Mesendoderm (in vitro differentiated cells): ENCODE measurements at regions not wholly inside any gene's neighbourhood (a gene's known extent, or its start where the extent isn't known, plus 50 kb on each side); places are given as distances from the start of the nearest gene placed in this dataset.

Experiments used
- DNase-seq: peaks from one replicate; pipeline ENCODE4 v3.0.0; 2013
- H2AK5ac ChIP-seq: 2 replicates; pipeline ENCODE4 v1.6.1; 2013; ENCODE audit warnings: low read length, inconsistent platforms
- H2BK120ac ChIP-seq: 2 replicates; pipeline ENCODE4 v1.6.1; 2013; ENCODE audit warnings: low read depth, mild to moderate bottlenecking, low read length, moderate library complexity, mixed read lengths
- H2BK15ac ChIP-seq: replicated peaks from 2 replicates; pipeline ENCODE4 v1.6.1; 2013; ENCODE audit warnings: low read depth, mild to moderate bottlenecking, moderate library complexity
- H2BK5ac ChIP-seq: 2 replicates; pipeline ENCODE4 v1.6.1; 2013; ENCODE audit warnings: low read length, inconsistent platforms
- H3K18ac ChIP-seq: 2 replicates; pipeline ENCODE4 v1.6.1; 2013; ENCODE audit warnings: mild to moderate bottlenecking, low read length, mixed read lengths
- H3K23ac ChIP-seq: one replicate; pipeline ENCODE4 v1.6.1; 2013; ENCODE audit warnings: low read length
- H3K27ac ChIP-seq: 2 replicates; pipeline ENCODE4 v1.5.1; 2013; ENCODE audit warnings: low read depth, mild to moderate bottlenecking, inconsistent platforms, low read length, moderate library complexity
- H3K27me3 ChIP-seq: 2 replicates; pipeline ENCODE4 v1.6.1; 2013; ENCODE audit warnings: low read length, control low read depth, mild to moderate bottlenecking, inconsistent platforms; ENCODE audit not compliant: insufficient read depth, poor library complexity
- H3K36me3 ChIP-seq: 2 replicates; pipeline ENCODE4 v1.6.1; 2013; ENCODE audit warnings: low read length, inconsistent platforms; ENCODE audit not compliant: control insufficient read depth, insufficient read depth
- H3K4ac ChIP-seq: one replicate; pipeline ENCODE4 v1.6.1; 2013; ENCODE audit warnings: low read depth, mild to moderate bottlenecking, low read length, moderate library complexity
- H3K4me1 ChIP-seq: 2 replicates; pipeline ENCODE4 v1.6.1; 2013; ENCODE audit warnings: low read depth, low read length, inconsistent platforms; ENCODE audit not compliant: control insufficient read depth
- H3K4me2 ChIP-seq: 2 replicates; pipeline ENCODE4 v1.6.1; 2013; ENCODE audit warnings: low read length
- H3K4me3 ChIP-seq: 2 replicates; pipeline ENCODE4 v1.5.1; 2013; ENCODE audit warnings: mild to moderate bottlenecking, low read length
- H3K56ac ChIP-seq: one replicate; pipeline ENCODE4 v1.6.1; 2013; ENCODE audit warnings: low read length
- H3K79me1 ChIP-seq: 2 replicates; pipeline ENCODE4 v1.6.1; 2013; ENCODE audit warnings: low read length, inconsistent platforms
- H3K79me2 ChIP-seq: 2 replicates; pipeline ENCODE4 v1.6.1; 2013; ENCODE audit warnings: mild to moderate bottlenecking, low read length; ENCODE audit not compliant: control insufficient read depth, insufficient read depth
- H3K9ac ChIP-seq: 2 replicates; pipeline ENCODE4 v1.6.1; 2013; ENCODE audit warnings: low read length, inconsistent platforms
- H4K5ac ChIP-seq: one replicate; pipeline ENCODE4 v1.6.1; 2013; ENCODE audit warnings: low read length
- H4K8ac ChIP-seq: one replicate; pipeline ENCODE4 v1.6.1; 2013; ENCODE audit warnings: low read depth, mild to moderate bottlenecking, control low read depth, low read length, moderate library complexity
- WGBS: extraction: QIAGEN DNeasy Blood & Tissue Kit; methylation state at CpG from one replicate; pipeline ENCODE4 v1.1.7; 2013; ENCODE audit warnings: low lambda C conversion rate, missing lambda C conversion rate; ENCODE audit not compliant: insufficient coverage; ENCODE audit errors: extremely low coverage; 5-methylcytosine and 5-hydroxymethylcytosine counted together

- no peak overlapping the region for H3K56ac ChIP-seq
- H3K4me1 ChIP-seq = peaks cover 3% of the 10 kb centered on the region
- no peak overlapping the region for H3K4me2 ChIP-seq
- no peak overlapping the region for H4K8ac ChIP-seq
- no peaks in the 10 kb centered on the region for H3K79me1 ChIP-seq
- DNase-seq = peak; percentile 62
- no peak overlapping the region for H2BK15ac ChIP-seq
- no peak overlapping the region for H3K27ac ChIP-seq
- H3K9ac ChIP-seq = no peak overlapping the region
- no peak overlapping the region for H3K18ac ChIP-seq
- no peaks in the 10 kb centered on the region for H3K79me2 ChIP-seq
- H2BK5ac ChIP-seq = no peak overlapping the region
- no peak overlapping the region for H3K4ac ChIP-seq
- no peak overlapping the region for H4K5ac ChIP-seq
- H2BK120ac ChIP-seq = no peak overlapping the region
- no peaks in the 10 kb centered on the region for H3K27me3 ChIP-seq
- no peaks in the 10 kb centered on the region for H3K36me3 ChIP-seq
- H3K23ac ChIP-seq = no peak overlapping the region
- no peak overlapping the region for H3K4me3 ChIP-seq
- no peak overlapping the region for H2AK5ac ChIP-seq
- no CpG with 5 or more reads among the region's 15 CpGs for WGBS
Observed at GRCh38 chr17:412211-413015, 59.8 kb upstream of the RPH3AL start.

- WGBS = no CpG with 5 or more reads among the region's 12 CpGs
- H3K4ac ChIP-seq = no peak overlapping the region
- H3K56ac ChIP-seq = no peak overlapping the region
Observed at GRCh38 chr17:411421-412120, 59.0 kb upstream of the RPH3AL start.

GRCh38 chr17:410543-411401 lies 58.2 kb upstream of the RPH3AL start:
- peak; percentile 46 for DNase-seq
- H3K23ac ChIP-seq = no peak overlapping the region
- WGBS = no CpG with 5 or more reads among the region's 27 CpGs

More at GRCh38 chr17:411421-412120, 59.0 kb upstream of the RPH3AL start:
- Histone ChIP-seq H3K23ac (no peak overlapping the region), H4K8ac (no peak overlapping the region), H2AK5ac (no peak overlapping the region), H2BK120ac (no peak overlapping the region), H3K79me2 (no peaks in the 10 kb centered on the region), H2BK15ac (no peak overlapping the region), H3K4me1 (peaks cover 3% of the 10 kb centered on the region), H3K18ac (no peak overlapping the region), H3K9ac (no peak overlapping the region), H3K4me3 (no peak overlapping the region), H2BK5ac (no peak overlapping the region), H3K79me1 (no peaks in the 10 kb centered on the region), H3K27ac (no peak overlapping the region), H3K4me2 (no peak overlapping the region), H3K27me3 (no peaks in the 10 kb centered on the region), H3K36me3 (no peaks in the 10 kb centered on the region), H4K5ac (no peak overlapping the region)
- DNase-seq = no peak

GRCh38 chr17:409848-410542 lies 57.4 kb upstream of the RPH3AL start:
- Histone ChIP-seq H3K9ac (peak overlapping the region; percentile 81), H4K8ac (no peak overlapping the region), H2BK15ac (no peak overlapping the region), H3K79me2 (no peaks in the 10 kb centered on the region), H3K79me1 (no peaks in the 10 kb centered on the region), H3K4me3 (peak overlapping the region; percentile 62), H4K5ac (peak overlapping the region; percentile 17), H3K4me1 (peaks cover 3% of the 10 kb centered on the region), H3K27ac (no peak overlapping the region), H3K56ac (peak overlapping the region; percentile 91), H3K27me3 (no peaks in the 10 kb centered on the region), H2BK120ac (no peak overlapping the region), H3K36me3 (no peaks in the 10 kb centered on the region), H2AK5ac (no peak overlapping the region), H2BK5ac (no peak overlapping the region), H3K23ac (no peak overlapping the region), H3K4me2 (peak overlapping the region; percentile 89), H3K18ac (no peak overlapping the region), H3K4ac (peak overlapping the region; percentile 37)
- peak; percentile 99 for DNase-seq
- WGBS = no CpG with 5 or more reads among the region's 80 CpGs

More at GRCh38 chr17:410543-411401, 58.2 kb upstream of the RPH3AL start:
- Histone ChIP-seq H3K27ac (no peak overlapping the region), H3K4me2 (peak overlapping the region; percentile 89), H2AK5ac (peak overlapping the region; percentile 65), H2BK120ac (no peak overlapping the region), H3K56ac (peak overlapping the region; percentile 91), H3K4me3 (peak overlapping the region; percentile 62), H3K79me2 (no peaks in the 10 kb centered on the region), H3K27me3 (no peaks in the 10 kb centered on the region), H3K79me1 (no peaks in the 10 kb centered on the region), H2BK15ac (no peak overlapping the region), H4K5ac (no peak overlapping the region), H3K36me3 (no peaks in the 10 kb centered on the region), H4K8ac (no peak overlapping the region), H3K18ac (no peak overlapping the region), H3K4ac (no peak overlapping the region), H3K4me1 (peaks cover 3% of the 10 kb centered on the region), H3K9ac (peak overlapping the region; percentile 81), H2BK5ac (peak overlapping the region; percentile 35)

GRCh38 chr17:409308-409847 lies 56.8 kb upstream of the RPH3AL start:
- H3K79me2 ChIP-seq = no peaks in the 10 kb centered on the region
- peaks cover 3% of the 10 kb centered on the region for H3K4me1 ChIP-seq
- peak overlapping the region; percentile 58 for H4K8ac ChIP-seq
- H3K4ac ChIP-seq = peak overlapping the region; percentile 37
- no peaks in the 10 kb centered on the region for H3K27me3 ChIP-seq
- no peak overlapping the region for H2BK15ac ChIP-seq
- no peak overlapping the region for H3K4me3 ChIP-seq
- peak overlapping the region; percentile 55 for H3K4me2 ChIP-seq
- H3K79me1 ChIP-seq = no peaks in the 10 kb centered on the region
- H4K5ac ChIP-seq = peak overlapping the region; percentile 17
- H3K36me3 ChIP-seq = no peaks in the 10 kb centered on the region
- peak overlapping the region; percentile 67 for H3K9ac ChIP-seq
- no peak overlapping the region for H2BK120ac ChIP-seq
- 100% methylated on average over 2 of the region's 16 CpGs for WGBS
- H3K18ac ChIP-seq = no peak overlapping the region
- no peak for DNase-seq
- no peak overlapping the region for H2AK5ac ChIP-seq
- no peak overlapping the region for H2BK5ac ChIP-seq
- H3K56ac ChIP-seq = peak overlapping the region; percentile 82
- H3K27ac ChIP-seq = no peak overlapping the region
- H3K23ac ChIP-seq = no peak overlapping the region
